Ishikawa (cell line): ENCODE measurements at regions not wholly inside any gene's neighbourhood (a gene's known extent, or its start where the extent isn't known, plus 50 kb on each side); places are given as distances from the start of the nearest gene placed in this dataset.

ENCODE experiments used
- EP300 ChIP-seq: IDR thresholded peaks from 2 replicates; pipeline ENCODE4 v1.6.1; 2012; ENCODE audit warnings: borderline replicate concordance
- TEAD4 ChIP-seq: IDR thresholded peaks from 2 replicates; pipeline ENCODE4 v1.6.1; 2012
- TF ChIP-seq, protein P1 (sequence below): IDR thresholded peaks from 2 replicates; pipeline ENCODE4 v1.6.1; 2012; ENCODE audit warnings: low read depth, mild to moderate bottlenecking

DNA sequence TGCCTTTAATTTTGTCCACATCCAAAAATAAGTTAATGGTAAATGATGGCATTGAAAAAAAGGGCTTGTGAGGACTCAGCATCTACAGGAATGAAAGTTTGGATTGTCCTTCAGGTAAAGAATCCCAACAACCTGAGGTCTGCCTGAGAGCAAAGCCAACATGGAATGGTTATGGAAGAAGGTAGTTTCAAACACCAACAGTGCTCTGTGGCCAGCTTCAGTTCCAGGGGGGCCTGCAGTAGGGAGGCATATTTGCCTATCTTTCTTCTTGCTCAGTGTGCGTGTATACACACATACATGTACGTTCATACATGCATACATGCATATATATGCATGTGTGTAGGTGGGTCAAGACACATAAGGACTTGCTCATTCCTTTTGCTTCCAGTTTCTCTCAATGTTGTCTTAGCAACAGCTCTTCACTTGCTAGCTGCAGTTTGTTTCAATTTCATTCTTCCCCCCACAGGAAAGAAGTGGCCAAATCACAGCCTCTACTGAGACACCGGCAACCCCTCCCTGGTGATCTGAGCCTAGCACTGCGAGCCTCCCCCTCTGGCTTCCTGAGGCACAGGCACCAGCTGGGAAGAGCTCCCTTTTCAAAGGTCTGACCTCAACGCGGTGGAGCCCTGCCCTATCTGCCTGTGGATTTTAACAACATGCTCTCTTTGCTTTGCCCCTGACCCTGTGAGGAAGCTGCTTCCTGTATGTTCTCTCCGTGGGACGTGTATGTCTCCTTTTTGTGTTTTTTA is 146.2 kb downstream of the KLF13 start:
- no peak for TF ChIP-seq TEAD4
- TF ChIP-seq EP300, result no peak
- TF ChIP-seq, protein P1, sequence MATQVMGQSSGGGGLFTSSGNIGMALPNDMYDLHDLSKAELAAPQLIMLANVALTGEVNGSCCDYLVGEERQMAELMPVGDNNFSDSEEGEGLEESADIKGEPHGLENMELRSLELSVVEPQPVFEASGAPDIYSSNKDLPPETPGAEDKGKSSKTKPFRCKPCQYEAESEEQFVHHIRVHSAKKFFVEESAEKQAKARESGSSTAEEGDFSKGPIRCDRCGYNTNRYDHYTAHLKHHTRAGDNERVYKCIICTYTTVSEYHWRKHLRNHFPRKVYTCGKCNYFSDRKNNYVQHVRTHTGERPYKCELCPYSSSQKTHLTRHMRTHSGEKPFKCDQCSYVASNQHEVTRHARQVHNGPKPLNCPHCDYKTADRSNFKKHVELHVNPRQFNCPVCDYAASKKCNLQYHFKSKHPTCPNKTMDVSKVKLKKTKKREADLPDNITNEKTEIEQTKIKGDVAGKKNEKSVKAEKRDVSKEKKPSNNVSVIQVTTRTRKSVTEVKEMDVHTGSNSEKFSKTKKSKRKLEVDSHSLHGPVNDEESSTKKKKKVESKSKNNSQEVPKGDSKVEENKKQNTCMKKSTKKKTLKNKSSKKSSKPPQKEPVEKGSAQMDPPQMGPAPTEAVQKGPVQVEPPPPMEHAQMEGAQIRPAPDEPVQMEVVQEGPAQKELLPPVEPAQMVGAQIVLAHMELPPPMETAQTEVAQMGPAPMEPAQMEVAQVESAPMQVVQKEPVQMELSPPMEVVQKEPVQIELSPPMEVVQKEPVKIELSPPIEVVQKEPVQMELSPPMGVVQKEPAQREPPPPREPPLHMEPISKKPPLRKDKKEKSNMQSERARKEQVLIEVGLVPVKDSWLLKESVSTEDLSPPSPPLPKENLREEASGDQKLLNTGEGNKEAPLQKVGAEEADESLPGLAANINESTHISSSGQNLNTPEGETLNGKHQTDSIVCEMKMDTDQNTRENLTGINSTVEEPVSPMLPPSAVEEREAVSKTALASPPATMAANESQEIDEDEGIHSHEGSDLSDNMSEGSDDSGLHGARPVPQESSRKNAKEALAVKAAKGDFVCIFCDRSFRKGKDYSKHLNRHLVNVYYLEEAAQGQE, result no peak
